T47D (cell line): ENCODE measurements at regions not wholly inside any gene's neighbourhood (a gene's known extent, or its start where the extent isn't known, plus 50 kb on each side); places are given as distances from the start of the nearest gene placed in this dataset.

Experiments
- DNase-seq, 2 experiments: peaks; one replicate each; pipeline versions ENCODE4 v3.0.0 to v3.0.0-alpha.2; 2011 to 2012; ENCODE audit warnings: low read depth in 1 of 2, low spot score in 1 of 2
- JUND ChIP-seq: IDR thresholded peaks from 2 replicates; pipeline ENCODE4 v1.6.1; 2012; ENCODE audit warnings: low read depth
- in situ Hi-C: cut with HindIII; loops from 2 replicates; pipeline ENCODE4 v1.10.0; 2016; ENCODE audit warnings: low sequenced_read_pairs, low pct_unique_long_range_greater_than_20kb

DNA sequence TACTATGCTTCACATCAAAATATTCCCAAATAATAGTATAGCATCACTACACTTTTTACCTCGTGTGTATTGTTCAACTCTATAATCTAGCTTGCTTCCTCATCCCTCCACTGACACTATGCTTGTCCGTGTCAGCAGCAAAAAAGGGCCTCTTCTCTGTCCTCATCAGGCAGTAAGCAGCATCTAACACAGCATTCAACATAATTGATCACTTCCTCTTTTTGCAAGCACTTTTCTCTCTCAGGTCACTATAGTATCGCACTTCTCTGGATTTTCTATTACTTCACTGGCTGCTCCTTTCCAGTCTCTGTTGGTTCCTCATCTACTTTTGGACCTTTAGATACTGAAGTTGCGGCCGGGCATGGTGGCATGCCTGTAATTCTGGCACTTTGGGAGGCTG, 64.9 kb upstream of the ZSWIM2 start:
- in situ Hi-C loops, result no loop called here
- no peak for DNase-seq
- no peak for TF ChIP-seq JUND

DNA sequence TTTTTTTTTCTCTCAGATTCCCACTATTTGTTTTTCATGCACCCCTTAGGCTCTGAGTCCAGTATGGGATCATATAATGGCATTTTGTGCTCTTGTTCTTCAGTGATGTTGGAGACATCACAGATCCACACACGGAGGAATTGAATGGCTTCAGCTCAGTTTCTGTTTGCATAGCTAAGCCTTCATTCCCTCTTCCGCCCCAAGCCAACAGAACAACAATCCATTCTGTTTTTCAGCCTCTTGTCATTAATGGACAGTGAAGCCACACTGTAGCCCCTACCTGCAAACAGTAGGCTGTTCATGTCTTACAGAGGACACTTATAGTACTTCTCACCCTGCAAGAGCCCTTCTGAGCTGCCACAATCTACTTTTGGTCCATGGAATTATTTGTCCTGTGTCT, 64.0 kb upstream of the ZSWIM2 start:
- DNase-seq, result no peak
- TF ChIP-seq JUND, result no peak
- in situ Hi-C loops, result no loop called here

DNA sequence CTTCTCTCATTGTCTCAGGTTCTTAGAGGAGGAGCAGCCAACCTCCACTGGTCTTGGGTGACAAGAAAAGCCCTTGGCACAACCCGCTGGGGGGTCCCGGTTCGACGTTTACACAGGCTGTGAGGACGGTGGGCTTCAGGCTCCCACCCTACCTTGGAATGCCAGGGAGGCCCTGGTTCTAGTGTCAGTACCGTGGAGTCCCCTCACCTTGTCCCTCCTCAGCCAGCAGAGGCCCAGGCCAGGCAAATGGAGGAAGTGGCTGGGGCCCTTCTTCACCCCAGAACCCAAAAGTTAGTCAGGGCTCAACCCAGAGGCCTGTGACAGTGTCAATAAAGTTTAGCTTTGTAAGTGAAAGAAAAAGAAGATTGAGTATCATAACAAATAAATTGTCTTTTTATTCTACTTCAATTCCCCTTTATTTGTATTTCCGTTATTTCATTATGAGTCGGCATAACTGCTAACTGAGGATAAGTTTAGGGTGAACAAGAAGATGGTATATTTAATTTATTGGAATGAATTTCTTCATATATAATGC, 62.6 kb upstream of the ZSWIM2 start:
- no peak for DNase-seq
- in situ Hi-C loops, result no loop called here
- no peak for TF ChIP-seq JUND

DNA sequence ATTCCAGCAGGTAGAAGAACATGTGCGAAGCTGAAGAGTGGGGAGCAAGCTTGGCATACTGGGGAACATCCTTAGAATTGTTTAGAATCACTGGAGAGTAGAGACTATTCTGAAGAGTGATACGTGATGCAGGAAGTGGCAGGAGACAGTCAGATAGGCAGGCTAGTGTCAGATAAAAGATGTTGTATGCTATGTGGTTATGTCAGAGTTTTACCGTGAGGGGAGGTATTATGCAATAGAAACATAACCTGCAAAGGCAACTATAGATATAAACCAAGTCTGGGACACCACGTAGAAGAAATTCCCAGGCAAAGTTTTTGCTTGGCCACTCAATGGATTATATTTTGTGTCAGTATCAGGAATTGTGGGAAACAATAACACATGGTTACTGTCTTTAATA, 62.0 kb upstream of the ZSWIM2 start:
- no peak for DNase-seq
- no peak for TF ChIP-seq JUND
- in situ Hi-C loops, result no loop called here

DNA sequence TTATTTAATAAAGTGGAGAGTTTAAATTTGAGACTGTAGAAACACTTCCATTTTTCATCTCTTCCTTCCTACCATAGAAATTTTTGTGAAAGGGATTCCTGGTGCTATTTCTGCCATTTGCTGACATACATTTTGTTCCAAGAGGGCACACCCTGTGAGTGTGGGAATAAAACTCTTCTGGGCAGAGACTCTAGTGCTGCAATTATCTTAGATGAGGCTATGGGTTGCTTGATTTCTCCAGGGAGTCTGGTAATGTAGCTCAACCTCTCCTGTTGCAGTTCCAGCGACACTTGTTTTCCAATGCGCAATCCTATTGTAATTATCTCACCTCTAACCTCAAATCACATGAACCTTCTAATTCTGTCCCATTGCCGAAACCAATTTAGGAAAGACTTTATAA, 60.1 kb upstream of the ZSWIM2 start:
- in situ Hi-C loops, result no loop called here
- no peak for TF ChIP-seq JUND
- no peak for DNase-seq

DNA sequence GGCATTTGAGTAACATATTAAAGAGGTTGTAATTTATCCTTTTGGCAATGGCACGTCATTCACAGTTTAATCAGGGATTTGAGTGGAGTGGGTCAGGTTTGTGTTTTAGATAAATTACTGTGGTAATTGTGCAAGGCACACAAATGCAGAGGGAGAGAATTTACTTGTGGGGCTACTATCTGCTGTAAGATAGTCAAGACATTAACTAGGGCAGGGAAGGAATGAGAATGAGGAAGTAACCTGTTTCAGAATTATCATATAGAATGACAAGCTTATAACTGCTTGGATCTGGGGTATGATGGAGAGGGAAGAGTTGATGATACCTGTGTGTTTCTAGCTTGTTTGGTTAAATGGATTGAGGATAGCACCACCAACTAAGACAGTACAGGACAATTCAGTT, 58.9 kb upstream of the ZSWIM2 start:
- no peak for TF ChIP-seq JUND
- no peak for DNase-seq
- in situ Hi-C loops, result no loop called here

DNA sequence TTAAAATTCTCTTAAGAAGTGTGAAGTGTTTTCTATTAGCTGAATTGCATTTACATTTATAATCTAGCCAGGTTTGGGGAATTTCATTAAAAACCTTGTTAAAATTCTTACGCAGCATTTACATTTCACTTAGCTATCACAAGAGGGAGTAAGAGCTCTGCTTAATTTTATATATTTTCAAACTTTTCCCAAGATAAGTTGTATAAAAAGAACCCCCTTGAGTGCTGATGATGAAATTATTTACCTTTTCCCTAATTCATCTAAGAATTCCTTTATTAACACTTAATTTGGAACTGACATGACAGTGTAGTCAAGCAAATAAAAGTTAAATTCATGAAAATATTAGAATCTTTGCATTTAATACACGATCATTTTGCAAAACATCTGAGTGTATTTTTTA, 54.2 kb upstream of the ZSWIM2 start:
- in situ Hi-C loops, result no loop called here
- no peak for TF ChIP-seq JUND
- peak in 1 of 2 experiments; percentile 5 for DNase-seq
